Suprapubic skin (tissue), 3 donors: ENCODE measurements at regions not wholly inside any gene's neighbourhood (a gene's known extent, or its start where the extent isn't known, plus 50 kb on each side); places are given as distances from the start of the nearest gene placed in this dataset.

Experiments
- CTCF ChIP-seq, 2 donors: fragments of 200-600 bp in 1 of 2; fragments of 450-650 bp in 1 of 2; sonication (generic) in 1 of 2; IDR thresholded peaks; one replicate each; pipeline ENCODE4 v1.5.1; 2016 to 2019; ENCODE audit warnings: antibody characterized with exemption in 2 of 2, mild to moderate bottlenecking in 1 of 2, moderate library complexity in 1 of 2
- POLR2AphosphoS5 ChIP-seq, 3 donors: sonication (generic); formaldehyde crosslinking; IDR thresholded peaks; one replicate each; pipeline ENCODE4 v1.6.1; 2017; ENCODE audit warnings: antibody characterized with exemption in 3 of 3

- TF ChIP-seq CTCF (IDR thresholded peaks at IDR 0.05) (no peak), POLR2AphosphoS5 (IDR thresholded peaks at IDR 0.05) (no peak)
These were observed 102.0 kb upstream of the YWHAQ start for GRCh38 chr2:9732824-9733223.
